ENCODE measurements at regions not wholly inside any gene's neighbourhood (a gene's known extent, or its start where the extent isn't known, plus 50 kb on each side); places are given as distances from the start of the nearest gene placed in this dataset.

DNA sequence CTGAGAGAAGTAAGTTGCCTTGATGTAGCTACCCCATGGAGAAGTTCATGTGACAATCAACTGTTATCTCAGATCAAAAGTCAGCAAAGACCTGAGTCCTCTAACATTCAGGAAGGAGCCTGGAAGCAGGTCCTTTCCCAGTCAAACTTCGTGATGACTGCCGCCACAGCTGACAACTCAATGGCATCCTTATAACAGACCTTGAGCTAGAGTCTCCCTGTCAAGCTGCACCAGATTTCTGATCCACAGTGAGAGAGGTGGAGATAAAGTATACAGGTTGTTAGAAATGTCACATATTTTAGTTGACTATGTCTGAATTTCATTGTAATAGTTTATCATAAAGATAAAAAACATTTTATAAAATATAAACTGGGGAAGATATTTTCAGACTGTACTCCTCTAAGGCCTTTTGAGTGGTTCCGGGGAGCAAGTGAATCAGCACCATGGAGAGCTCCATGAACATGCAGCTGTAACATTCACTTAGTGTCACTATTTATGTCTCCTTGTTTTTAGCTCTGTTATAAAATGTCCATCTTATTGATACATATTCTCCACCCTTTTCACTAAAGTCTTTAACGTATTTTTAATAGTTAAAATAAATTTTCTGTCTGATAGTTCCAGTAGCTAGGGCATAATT lies 1653.5 kb upstream of the AGA start:
- Histone ChIP-seq H3K4me2 (ENCODE audit: low read length) (no peak overlapping the region), H3K9me2 (ENCODE audit: insufficient read depth) (peaks cover 4% of the 10 kb centered on the region; the same call in 1 of the 2 replicates), H2AFZ (ENCODE audit: low read depth, low read length, poor library complexity, severe bottlenecking) (no peak overlapping the region), H3K9me3 (ENCODE audit: control insufficient read depth in 1 of 2, insufficient read depth in 1 of 2, low read depth in 1 of 2, low read length in 2 of 2) (no peaks in the 10 kb centered on the region), H3K27me3 (ENCODE audit: insufficient read depth, low read length) (no peaks in the 10 kb centered on the region), H3K27ac (ENCODE audit: low read depth, low read length) (no peak overlapping the region), H3K9ac (ENCODE audit: low read length) (no peak overlapping the region), H3K4me1 (ENCODE audit: control insufficient read depth in 1 of 2, insufficient read depth in 2 of 2, low read length in 2 of 2) (no peaks in the 10 kb centered on the region), H4K20me1 (ENCODE audit: insufficient read depth) (no peaks in the 10 kb centered on the region; the same call in 1 of the 2 replicates), H3K4me3 (replicated peaks in 1 of 2; ENCODE audit: low read depth in 1 of 2, low read length in 2 of 2) (no peak overlapping the region), H3K36me3 (ENCODE audit: control insufficient read depth in 1 of 2, insufficient read depth in 2 of 2, low read length in 2 of 2) (no peaks in the 10 kb centered on the region), H3K79me2 (ENCODE audit: insufficient read depth, low read length) (no peaks in the 10 kb centered on the region)
- POLR2A ChIA-PET: no interaction called here
- ATAC-seq (no peak), DNase-seq (ENCODE audit: low read depth, low spot score) (no peak)
- no TSS peak for BruUV-seq (replicated peaks)
- TF ChIP-seq, protein P1, sequence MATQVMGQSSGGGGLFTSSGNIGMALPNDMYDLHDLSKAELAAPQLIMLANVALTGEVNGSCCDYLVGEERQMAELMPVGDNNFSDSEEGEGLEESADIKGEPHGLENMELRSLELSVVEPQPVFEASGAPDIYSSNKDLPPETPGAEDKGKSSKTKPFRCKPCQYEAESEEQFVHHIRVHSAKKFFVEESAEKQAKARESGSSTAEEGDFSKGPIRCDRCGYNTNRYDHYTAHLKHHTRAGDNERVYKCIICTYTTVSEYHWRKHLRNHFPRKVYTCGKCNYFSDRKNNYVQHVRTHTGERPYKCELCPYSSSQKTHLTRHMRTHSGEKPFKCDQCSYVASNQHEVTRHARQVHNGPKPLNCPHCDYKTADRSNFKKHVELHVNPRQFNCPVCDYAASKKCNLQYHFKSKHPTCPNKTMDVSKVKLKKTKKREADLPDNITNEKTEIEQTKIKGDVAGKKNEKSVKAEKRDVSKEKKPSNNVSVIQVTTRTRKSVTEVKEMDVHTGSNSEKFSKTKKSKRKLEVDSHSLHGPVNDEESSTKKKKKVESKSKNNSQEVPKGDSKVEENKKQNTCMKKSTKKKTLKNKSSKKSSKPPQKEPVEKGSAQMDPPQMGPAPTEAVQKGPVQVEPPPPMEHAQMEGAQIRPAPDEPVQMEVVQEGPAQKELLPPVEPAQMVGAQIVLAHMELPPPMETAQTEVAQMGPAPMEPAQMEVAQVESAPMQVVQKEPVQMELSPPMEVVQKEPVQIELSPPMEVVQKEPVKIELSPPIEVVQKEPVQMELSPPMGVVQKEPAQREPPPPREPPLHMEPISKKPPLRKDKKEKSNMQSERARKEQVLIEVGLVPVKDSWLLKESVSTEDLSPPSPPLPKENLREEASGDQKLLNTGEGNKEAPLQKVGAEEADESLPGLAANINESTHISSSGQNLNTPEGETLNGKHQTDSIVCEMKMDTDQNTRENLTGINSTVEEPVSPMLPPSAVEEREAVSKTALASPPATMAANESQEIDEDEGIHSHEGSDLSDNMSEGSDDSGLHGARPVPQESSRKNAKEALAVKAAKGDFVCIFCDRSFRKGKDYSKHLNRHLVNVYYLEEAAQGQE (IDR thresholded peaks at IDR 0.05; ENCODE audit: low read depth): peak; percentile 82
- TF ChIP-seq RAD21 (IDR thresholded peaks at IDR 0.05; ENCODE audit: low read depth): no peak
- CTCF ChIA-PET: interaction anchor here (0.7 kb wide), 1 partner anchor 29 kb away, joined by 4 read pairs; no protein-coding TSS in a partner anchor
- intact Hi-C loops (cut with micrococcal nuclease): no loop called here
- RAD21 ChIA-PET (ENCODE audit: low non-redundant PET in 1 of 2, low total read pairs in 2 of 2, uncharacterized antibody in 2 of 2, unreplicated experiment in 2 of 2): no interaction called here

DNA sequence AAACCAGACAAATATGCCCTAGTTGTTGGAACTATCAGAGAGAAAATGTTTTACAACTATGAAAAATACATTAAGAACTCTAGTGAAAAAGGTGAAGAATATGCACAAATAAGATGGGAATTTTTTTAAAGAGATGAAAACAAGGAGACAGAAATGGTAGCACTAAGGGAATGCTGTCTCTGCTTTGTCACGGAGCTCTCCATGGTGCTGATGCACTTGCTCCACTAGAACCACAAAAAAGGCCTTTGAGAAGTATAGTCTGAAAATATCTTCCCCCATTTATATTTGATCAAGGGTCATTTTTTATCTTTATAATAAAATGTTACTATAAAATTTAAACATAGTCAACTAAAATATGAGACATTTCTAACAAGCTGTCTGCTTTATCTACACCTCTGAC lies 1655.5 kb upstream of the AGA start:
- peaks cover 4% of the 10 kb centered on the region; the same call in 1 of the 2 replicates for H3K9me2 ChIP-seq (ENCODE audit: insufficient read depth)
- H3K4me1 ChIP-seq (ENCODE audit: control insufficient read depth in 1 of 2, insufficient read depth in 2 of 2, low read length in 2 of 2): no peaks in the 10 kb centered on the region
- no peak for TF ChIP-seq CEBPB (IDR thresholded peaks at IDR 0.05; ENCODE audit: low read depth)
- TF ChIP-seq, protein P1 (IDR thresholded peaks at IDR 0.05; ENCODE audit: low read depth): peak; percentile 83
- ChIA-PET POLR2A (no interaction called here), RAD21 (ENCODE audit: low non-redundant PET in 1 of 2, low total read pairs in 2 of 2, uncharacterized antibody in 2 of 2, unreplicated experiment in 2 of 2) (no interaction called here), CTCF (no interaction called here)
- no peak for DNase-seq (ENCODE audit: low read depth, low spot score)
- no peak overlapping the region for H3K9ac ChIP-seq (ENCODE audit: low read length)
- H3K79me2 ChIP-seq (ENCODE audit: insufficient read depth, low read length): no peaks in the 10 kb centered on the region
- no peak overlapping the region for H3K4me2 ChIP-seq (ENCODE audit: low read length)
- H2AFZ ChIP-seq (ENCODE audit: low read depth, low read length, poor library complexity, severe bottlenecking): no peak overlapping the region
- intact Hi-C loops (cut with micrococcal nuclease): no loop called here
- no peaks in the 10 kb centered on the region; the same call in 1 of the 2 replicates for H4K20me1 ChIP-seq (ENCODE audit: insufficient read depth)
- no TSS peak for BruUV-seq (replicated peaks)
- no peak overlapping the region for H3K4me3 ChIP-seq (replicated peaks in 1 of 2; ENCODE audit: low read depth in 1 of 2, low read length in 2 of 2)
- H3K9me3 ChIP-seq (ENCODE audit: control insufficient read depth in 1 of 2, insufficient read depth in 1 of 2, low read depth in 1 of 2, low read length in 2 of 2): no peaks in the 10 kb centered on the region
- no peak for ATAC-seq
- H3K27me3 ChIP-seq (ENCODE audit: insufficient read depth, low read length): no peaks in the 10 kb centered on the region
- H3K27ac ChIP-seq (ENCODE audit: low read depth, low read length): no peak overlapping the region
- H3K36me3 ChIP-seq (ENCODE audit: control insufficient read depth in 1 of 2, insufficient read depth in 2 of 2, low read length in 2 of 2): no peaks in the 10 kb centered on the region

Data from HCT116 (cell line).